ENCODE measurements at regions not wholly inside any gene's neighbourhood (a gene's known extent, or its start where the extent isn't known, plus 50 kb on each side); places are given as distances from the start of the nearest gene placed in this dataset.

GRCh38 chrX:136933611-136934145 lies 53.2 kb upstream of the RBMX start:
- WGBS (ENCODE audit: insufficient coverage) = no CpG with 5 or more reads among the region's 13 CpGs
- peaks cover 0 to 2% (median 0%) of the 10 kb centered on the region in 3 donors for H3K27me3 Mint-ChIP-seq (ENCODE audit: low read depth in 3 of 3)
- H3K4me1 Mint-ChIP-seq = no peaks in the 10 kb centered on the region
- no peak for TF ChIP-seq CTCF (IDR thresholded peaks at IDR 0.05)
- H3K4me2 ChIP-seq (replicated peaks; ENCODE audit: extremely low read depth, low read length, poor library complexity, severe bottlenecking) = no peak overlapping the region
- no peaks in the 10 kb centered on the region for H3K27me3 ChIP-seq (ENCODE audit: control insufficient read depth in 2 of 2, insufficient read depth in 2 of 2, low read length in 2 of 2)
- H3K4me3 Mint-ChIP-seq = no peak overlapping the region
- H3K27ac Mint-ChIP-seq = peak overlapping the region in 2 of 7 donors; percentile 2 to 19
- no peaks in the 10 kb centered on the region for H4K20me1 ChIP-seq (ENCODE audit: insufficient read depth, low read length)
- no peaks in the 10 kb centered on the region for H3K4me1 ChIP-seq (ENCODE audit: control insufficient read depth in 1 of 2, insufficient read depth in 2 of 2, low read length in 2 of 2)
- H2AFZ ChIP-seq (ENCODE audit: insufficient read depth, low read depth, low read length, poor library complexity, severe bottlenecking) = no peak overlapping the region
- H3K27ac ChIP-seq (ENCODE audit: low read depth in 1 of 2, low read length in 2 of 2) = no peak overlapping the region
- H3K36me3 Mint-ChIP-seq = peaks cover 8 to 9% of the 10 kb centered on the region in 2 donors
- no peaks in the 10 kb centered on the region for H3K9me3 ChIP-seq (replicated peaks in 1 of 2; ENCODE audit: control insufficient read depth in 1 of 2, insufficient read depth in 1 of 2, low read length in 2 of 2)
- no peak overlapping the region for H3K9ac ChIP-seq (ENCODE audit: insufficient read depth, low read length, poor library complexity, severe bottlenecking)
- no peaks in the 10 kb centered on the region for H3K36me3 ChIP-seq (replicated peaks in 1 of 2; ENCODE audit: control insufficient read depth in 1 of 2, insufficient read depth in 2 of 2, low read length in 2 of 2)
- no peaks in the 10 kb centered on the region for H3K79me2 ChIP-seq (ENCODE audit: insufficient read depth, low read length)
- H3K4me3 ChIP-seq (replicated peaks in 1 of 3; ENCODE audit: low read depth in 2 of 3, low read length in 3 of 3) = no peak overlapping the region
- intact Hi-C loops (cut with micrococcal nuclease) = loop anchor here in 1 of 2 donors (10.0 kb wide), 1 partner anchor 319 kb away; no protein-coding TSS in a partner anchor
- peaks cover 0 to 12% (median 6%) of the 10 kb centered on the region in 7 donors for H3K9me3 Mint-ChIP-seq
- no peak for DNase-seq

GRCh38 chrX:136931661-136932060 lies 51.1 kb upstream of the RBMX start:
- H3K9me3 ChIP-seq (replicated peaks in 1 of 2; ENCODE audit: control insufficient read depth in 1 of 2, insufficient read depth in 1 of 2, low read length in 2 of 2) = no peaks in the 10 kb centered on the region
- no peaks in the 10 kb centered on the region for H3K79me2 ChIP-seq (ENCODE audit: insufficient read depth, low read length)
- no peaks in the 10 kb centered on the region for H3K27me3 ChIP-seq (ENCODE audit: control insufficient read depth in 2 of 2, insufficient read depth in 2 of 2, low read length in 2 of 2)
- no peaks in the 10 kb centered on the region for H3K4me1 ChIP-seq (ENCODE audit: control insufficient read depth in 1 of 2, insufficient read depth in 2 of 2, low read length in 2 of 2)
- H2AFZ ChIP-seq (ENCODE audit: insufficient read depth, low read depth, low read length, poor library complexity, severe bottlenecking) = no peak overlapping the region
- no peak overlapping the region for H3K4me3 ChIP-seq (replicated peaks in 1 of 3; ENCODE audit: low read depth in 2 of 3, low read length in 3 of 3)
- H3K27ac Mint-ChIP-seq = no peak overlapping the region
- no peak overlapping the region for H3K4me3 Mint-ChIP-seq
- no peaks in the 10 kb centered on the region for H3K36me3 ChIP-seq (replicated peaks in 1 of 2; ENCODE audit: control insufficient read depth in 1 of 2, insufficient read depth in 2 of 2, low read length in 2 of 2)
- no peaks in the 10 kb centered on the region for H3K4me1 Mint-ChIP-seq
- WGBS (ENCODE audit: insufficient coverage) = no CpG with 5 or more reads among the region's 6 CpGs
- peaks cover 0 to 4% (median 0%) of the 10 kb centered on the region in 3 donors for H3K27me3 Mint-ChIP-seq (ENCODE audit: low read depth in 3 of 3)
- DNase-seq = no peak
- no peak overlapping the region for H3K27ac ChIP-seq (ENCODE audit: low read depth in 1 of 2, low read length in 2 of 2)
- H3K9me3 Mint-ChIP-seq = peaks cover 0 to 12% (median 6%) of the 10 kb centered on the region in 7 donors
- H4K20me1 ChIP-seq (ENCODE audit: insufficient read depth, low read length) = no peaks in the 10 kb centered on the region
- intact Hi-C loops (cut with micrococcal nuclease) = loop anchor here in 1 of 2 donors (10.0 kb wide), 1 partner anchor 317 kb away; no protein-coding TSS in a partner anchor
- H3K4me2 ChIP-seq (replicated peaks; ENCODE audit: extremely low read depth, low read length, poor library complexity, severe bottlenecking) = no peak overlapping the region
- H3K36me3 Mint-ChIP-seq = peaks cover 8 to 15% of the 10 kb centered on the region in 2 donors
- TF ChIP-seq CTCF (IDR thresholded peaks at IDR 0.05) = no peak
- no peak overlapping the region for H3K9ac ChIP-seq (ENCODE audit: insufficient read depth, low read length, poor library complexity, severe bottlenecking)
